NCI-H1417 (cell line): ENCODE measurements at regions not wholly inside any gene's neighbourhood (a gene's known extent, or its start where the extent isn't known, plus 50 kb on each side); places are given as distances from the start of the nearest gene placed in this dataset.
"Not testable (repeated sequence)": the region's sequence is repeated elsewhere in the genome, so short reads cannot be mapped to it uniquely, and the experiment has no call there.

ENCODE experiments used
- DNase-seq, 3 experiments: peaks; one replicate each; lab custom pipeline; 2025; lab: John Stamatoyannopoulos, UW

DNA sequence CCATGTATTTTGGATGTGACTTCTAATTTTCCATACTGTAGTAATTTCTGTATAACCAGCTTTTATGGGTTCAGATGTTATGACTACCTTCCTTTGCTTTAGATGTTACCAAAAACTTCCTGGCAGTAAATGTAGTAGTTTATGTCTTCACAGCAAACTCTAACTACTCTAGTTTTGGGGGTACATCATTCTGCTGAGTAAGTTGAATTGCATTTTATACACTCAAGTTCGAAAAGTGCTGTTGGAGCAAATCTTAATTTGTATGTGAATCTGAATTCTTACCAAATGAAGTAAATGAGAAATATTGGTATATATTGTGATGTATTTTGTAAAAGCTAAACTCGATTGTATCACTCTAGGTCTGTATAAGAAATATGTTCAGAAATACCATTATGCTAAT is 728.3 kb upstream of the CDH8 start:
- DNase-seq = no peak

DNA sequence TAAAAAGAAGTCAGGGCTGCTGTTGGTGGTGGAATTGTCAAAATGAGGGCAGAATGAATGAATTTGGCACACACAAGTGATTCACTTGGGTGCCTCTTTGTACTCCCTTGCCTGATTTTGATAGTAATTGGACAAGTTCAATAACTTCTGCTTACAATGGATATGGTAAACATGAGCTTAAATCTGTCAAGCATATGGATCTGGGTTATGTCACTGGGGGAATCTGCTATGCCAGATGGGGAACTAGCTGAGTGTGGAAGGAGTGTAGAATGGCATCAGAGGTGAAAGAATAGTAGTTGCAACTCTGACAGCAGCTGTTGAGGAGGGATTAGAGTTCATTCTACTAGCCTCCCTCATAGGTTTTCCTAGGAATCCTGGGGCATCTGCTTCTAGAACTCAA is 724.2 kb upstream of the CDH8 start:
- DNase-seq = no peak

DNA sequence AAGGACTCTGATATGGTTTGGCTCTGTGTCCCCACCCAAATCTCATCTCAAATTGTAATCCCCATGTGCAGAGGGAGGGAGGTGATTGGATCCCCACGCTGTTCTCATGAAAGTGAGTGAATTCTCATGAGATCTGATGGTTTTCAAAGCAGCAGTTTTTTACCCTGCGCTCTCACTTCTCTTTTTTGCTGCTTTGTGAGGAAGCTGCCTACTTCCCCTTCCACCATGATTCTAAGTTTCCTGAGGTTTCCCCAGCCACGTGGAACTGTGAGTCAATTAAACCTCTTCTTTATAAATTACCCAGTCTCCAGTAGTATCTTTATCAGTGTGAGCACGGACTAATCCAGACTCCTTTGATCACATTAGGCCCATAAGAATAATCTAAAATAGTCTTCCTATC is 719.7 kb upstream of the CDH8 start:
- DNase-seq = no peak

DNA sequence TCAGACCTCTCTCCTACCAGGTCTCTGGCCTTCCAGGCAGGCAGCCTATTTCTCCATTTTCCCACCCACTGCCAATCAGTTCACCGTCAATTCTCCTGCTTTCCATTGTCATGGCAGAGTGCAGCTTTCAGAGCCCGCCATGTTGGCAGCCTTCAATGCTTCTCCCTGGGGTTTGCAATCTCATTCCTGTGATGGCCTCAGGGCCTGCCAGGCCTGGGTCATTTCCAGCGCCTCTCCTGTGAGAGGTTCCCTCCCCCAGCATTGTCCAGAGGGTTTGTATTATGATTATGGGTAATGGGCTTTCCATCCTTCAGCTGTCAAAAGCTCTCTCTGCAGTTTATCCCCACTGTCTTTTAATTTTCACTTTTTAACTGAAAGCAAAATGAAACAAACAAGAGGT is 716.6 kb upstream of the CDH8 start:
- DNase-seq = no peak

DNA sequence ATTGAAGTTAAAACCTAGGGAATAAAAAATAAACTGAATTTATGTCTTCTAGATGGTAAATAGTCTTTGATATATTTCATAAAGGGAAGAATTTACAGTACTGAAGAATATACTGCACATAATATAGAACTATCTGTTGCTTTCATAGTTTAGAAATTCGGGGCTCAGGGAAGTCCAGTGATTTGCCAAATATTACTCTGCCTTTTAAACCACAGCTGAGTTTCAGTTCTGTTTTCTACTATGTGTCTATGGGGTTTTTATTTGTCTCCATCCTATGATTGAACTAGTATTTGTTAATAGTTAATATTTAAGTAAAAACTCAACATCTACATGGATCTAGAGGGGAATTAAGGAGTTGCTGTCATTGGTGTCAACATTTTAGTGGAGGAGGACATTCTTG is 715.0 kb upstream of the CDH8 start:
- DNase-seq = no peak

DNA sequence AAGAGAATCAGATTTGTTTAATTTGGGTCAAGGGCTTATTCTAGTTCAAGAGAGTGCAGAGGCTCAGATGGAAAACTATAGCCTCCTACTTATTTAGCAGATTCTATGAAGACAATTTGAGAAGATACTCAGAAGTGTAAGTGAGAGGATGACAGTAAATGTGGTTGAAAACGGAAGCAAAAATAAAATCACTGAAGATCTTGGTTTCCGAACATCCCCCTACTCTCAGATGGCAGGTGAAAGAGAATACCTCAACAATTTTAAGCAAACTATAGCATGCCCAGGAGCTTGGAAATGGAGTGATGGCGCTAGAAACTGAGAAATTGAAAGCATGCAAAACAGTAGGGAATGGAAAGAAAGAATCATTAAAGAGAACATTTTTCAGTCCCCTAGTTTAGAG is 705.5 kb upstream of the CDH8 start:
- no peak for DNase-seq

DNA sequence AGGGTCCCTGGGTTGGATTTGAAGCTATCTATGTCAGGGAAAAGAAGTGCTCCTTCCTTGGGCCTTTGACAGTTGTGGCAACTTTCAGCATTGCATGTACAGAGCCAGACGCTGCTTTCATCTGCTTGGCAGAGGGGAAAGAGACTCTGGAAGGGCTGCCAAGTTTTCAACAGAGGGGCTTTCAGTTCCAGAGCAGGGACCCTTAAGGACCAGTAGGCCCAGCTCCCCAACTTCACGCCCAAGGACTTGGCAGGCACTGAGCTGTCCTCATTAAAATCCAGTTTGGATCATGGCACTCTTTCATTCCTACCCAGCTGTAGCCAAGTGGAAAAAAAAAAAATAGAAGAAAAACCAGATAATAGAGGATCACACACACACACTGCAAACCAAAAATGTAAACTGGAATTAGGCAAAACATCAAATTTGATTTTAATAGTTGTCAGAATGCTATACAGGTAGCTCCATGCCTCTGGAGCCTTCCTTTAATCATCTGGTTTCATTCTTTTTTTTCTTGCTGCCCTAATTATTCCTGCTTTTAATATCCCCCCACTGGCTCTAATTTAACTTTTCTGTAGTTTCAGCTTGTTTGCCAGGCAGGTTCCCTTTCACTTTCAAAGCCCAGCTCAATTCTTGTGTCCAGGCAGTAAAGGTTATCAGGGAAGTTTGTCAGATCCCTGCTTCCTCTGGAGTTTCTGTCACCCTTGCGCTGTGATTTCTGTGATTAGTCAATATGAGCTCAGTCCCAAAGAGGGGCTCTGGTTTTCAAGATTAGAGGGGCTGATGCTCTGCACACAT is 702.6 kb upstream of the CDH8 start:
- no peak for DNase-seq

DNA sequence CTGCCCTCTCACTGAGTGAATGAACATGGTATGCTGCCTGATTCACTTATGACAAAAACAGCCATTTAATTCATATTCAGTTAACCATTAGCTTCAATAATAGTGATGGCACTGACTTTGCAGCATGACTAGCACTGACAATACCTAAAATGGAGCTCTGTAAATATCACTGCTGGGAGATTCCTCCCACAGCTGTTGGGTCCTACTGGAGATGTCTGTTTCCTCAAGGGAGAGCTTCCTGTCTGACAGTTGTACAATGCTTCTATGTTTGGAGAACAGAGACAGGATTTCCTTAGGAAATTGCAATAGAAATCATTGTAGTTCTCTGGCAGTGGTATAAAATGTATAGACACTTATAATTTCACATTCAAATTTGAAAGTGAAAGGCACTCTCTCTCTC is 695.9 kb upstream of the CDH8 start:
- DNase-seq = no peak

DNA sequence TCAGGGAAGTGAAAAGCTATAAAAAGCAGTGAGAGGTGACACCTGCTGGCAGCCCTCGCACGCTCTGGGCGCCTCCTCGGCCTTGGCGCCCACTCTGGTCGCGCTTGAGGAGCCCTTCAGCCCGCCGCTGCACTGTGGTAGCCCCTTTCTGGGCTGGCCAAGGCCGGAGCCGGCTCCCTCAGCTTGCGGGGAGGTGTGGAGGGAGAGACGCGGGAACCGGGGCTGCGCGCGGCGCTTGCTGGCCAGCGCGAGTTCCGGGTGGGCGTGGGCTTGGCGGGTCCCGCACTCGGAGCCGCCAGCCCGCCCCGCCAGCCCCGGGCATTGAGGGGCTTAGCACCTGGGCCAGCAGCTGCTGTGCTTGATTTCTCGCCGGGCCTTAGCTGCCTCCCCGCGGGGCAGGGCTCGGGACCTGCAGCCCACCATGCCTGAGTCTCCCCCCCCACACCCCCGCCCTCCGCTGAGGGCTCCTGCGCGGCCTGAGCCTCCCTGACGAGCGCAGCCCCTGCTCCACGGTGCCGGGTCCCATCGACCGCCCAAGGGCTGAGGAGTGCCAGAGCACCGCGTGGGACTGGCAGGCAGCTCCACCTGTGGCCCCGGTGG is 688.5 kb upstream of the CDH8 start:
- DNase-seq = not testable (repeated sequence)

DNA sequence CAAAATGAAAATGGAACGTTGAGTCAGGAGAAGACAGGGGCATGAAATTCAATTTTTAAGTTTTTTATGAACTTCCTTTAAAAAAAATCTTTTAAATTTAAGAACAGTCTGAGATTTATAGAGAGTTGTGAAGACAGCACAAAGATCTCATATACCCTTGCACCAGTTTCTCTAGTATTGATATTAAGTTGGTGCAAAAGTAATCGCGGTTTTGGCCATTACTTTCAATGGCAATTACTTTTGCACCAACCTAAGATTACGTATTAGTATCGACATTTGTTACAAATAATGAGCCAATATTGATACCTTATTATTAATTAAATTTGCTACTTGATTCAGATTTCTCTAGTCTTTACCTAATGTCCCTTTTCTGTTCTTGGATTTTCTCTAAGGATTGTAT is 684.4 kb upstream of the CDH8 start:
- no peak for DNase-seq

DNA sequence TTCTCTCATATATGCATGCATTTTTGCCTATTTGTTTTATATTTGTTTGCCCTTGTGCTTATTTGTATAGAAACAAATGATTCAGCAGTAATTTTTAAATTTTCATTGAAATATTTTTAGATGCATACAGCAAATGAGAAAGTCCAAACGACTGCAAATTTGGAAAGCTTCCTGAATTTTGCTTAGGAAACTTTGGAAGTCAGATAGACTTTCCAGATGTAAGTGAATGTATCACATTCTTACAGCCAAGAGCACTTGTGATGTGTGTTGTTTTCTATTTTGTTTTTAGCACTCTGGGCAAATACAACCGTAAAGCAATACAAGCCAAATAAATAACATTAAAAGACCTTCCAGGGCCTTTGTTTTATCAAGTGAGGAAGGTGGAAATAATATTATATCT is 680.8 kb upstream of the CDH8 start:
- no peak for DNase-seq

DNA sequence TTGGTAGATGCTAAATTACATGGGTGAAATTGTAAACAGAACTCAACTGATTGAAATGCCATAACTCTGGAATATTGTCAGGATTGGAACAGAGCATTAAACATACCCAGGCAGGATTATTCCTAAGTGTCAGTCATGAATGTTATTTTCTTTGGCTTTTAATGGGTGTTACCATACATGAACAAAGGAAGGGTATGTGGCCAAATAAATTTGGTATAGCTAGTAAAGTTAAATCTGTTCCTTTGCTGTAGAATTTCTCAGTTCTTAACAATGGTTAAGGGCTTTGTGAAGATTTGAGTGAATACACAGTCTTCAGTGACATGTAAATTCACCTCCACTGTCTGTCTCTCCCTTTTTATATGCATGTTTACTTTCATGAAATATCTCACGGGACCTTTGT is 679.5 kb upstream of the CDH8 start:
- no peak for DNase-seq

DNA sequence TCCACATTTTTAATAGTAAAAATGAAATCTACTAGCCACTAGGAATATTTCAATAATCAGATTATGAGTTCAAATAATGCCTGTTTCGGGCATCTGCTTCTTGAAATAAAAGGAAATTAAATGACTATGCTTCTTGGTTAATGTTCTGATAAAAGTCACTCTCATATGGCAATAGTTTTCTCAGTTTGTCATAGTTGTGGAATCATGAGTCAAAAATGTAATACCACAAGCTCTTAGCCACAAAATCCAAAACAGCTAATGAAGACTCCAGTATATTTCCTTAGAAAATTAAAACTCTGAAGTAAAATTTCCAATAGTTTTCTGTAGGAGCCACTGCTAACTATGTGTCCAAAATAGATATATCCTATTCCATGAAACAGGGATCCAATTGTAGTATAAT is 676.3 kb upstream of the CDH8 start:
- no peak for DNase-seq

DNA sequence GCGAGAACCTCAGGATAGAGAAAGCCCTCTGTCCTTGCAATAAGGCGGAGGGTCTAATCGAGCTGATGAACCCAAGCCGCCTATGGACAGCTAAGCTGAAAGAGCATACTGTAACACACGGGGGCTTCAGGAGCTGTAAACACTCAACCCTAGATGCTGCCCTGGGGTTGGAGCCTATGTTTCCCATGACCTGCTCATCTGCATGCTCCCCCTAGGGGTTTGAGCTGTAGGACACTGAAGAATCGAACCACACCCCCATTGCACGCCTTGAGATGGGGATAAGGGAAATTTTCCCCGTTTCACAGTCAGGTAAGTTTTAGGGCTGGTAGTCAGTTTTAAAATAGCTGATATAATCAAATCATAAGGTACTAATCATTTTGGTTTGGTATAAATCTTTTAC is 675.6 kb upstream of the CDH8 start:
- no peak for DNase-seq

DNA sequence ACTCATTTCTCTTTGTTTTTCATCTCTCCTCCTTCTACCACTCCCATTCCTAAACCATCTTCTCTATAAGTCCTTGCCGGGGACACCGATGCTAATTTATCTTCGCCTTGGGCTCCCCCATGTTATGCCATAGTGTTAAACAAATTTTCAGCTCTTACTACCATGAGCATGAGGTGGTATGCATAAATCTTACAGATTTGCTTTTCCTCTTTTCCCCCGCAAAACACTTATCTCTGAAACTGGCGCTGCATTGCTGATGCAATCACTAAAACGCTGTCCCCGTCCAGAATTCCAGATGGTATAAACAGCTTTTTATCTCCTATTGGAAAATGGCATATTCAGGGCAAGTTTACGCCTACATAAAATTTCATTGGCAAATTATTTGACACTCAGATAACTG is 673.6 kb upstream of the CDH8 start:
- no peak for DNase-seq

DNA sequence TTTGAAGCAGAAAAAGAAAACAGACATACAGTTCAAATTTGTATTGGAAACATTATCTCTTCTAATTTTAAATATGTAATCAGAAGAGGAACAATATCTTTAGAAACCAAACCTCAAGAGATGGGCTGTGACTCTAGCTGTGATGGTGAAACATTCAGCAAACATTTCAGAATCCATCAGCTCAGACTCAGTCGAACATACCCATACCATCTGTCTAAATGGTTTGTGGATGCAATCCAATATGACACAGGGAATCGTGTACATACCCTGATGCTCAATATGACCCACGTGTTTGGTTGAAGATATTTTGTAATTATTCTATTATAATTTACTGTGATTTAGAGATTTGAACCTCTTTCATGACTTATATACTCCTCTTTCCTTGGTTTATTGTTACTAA is 665.2 kb upstream of the CDH8 start:
- DNase-seq = no peak

DNA sequence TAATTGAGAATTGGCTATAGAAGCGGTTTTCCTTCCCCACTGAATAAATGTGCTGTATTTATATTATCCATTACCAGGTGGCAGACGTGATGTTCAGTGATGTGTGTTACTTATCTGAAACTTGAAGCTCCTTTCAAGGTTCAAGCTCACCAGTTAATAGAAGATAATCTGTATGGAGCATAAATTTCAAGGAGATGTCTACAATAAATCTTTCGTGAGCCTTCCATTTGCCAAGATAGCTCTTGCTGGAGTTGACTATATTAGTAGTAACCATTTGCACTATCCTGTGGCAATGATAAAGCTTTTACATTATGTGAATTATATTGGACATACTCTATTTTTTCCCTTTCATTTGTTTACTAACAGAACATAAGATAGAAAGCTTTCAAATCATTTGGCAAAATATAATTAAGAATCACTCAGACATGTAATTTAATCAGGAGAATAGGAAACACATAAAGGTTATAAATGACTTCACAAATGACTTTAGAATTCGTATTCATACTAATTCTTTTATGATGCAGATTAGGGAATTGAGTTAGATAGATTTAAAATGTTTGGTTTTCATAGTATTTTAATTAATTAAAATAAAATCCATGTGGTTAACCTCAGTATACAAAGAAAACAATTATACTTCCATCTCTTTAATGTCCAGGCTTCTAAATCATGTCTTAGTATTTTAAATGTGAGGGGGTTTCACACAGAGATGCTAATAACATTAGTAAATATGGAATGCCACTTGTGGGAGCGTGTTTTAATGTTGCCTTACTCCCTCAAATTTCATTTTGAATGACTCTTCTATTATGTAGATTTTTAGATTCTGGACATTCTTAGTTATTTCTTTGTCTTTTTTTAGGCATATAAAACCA is 664.4 kb upstream of the CDH8 start:
- no peak for DNase-seq

DNA sequence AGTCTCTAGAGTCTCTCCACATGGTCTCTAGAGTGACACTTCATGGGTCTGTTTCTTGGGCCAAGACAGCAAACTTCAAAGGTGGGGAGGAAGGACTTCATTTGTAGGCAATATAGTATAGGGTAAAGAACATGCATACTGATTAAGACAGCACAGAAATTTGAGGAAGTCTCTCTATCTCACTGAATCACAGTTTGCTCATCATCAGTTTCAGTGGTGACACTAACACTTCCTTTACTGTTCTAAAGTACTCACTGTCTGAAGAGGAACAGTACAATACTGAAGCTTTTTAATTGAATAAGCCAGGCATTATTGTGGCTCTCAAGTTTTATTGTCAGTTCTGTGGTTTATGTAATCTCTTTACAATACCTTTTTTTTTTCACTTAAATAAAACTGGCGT is 656.4 kb upstream of the CDH8 start:
- no peak for DNase-seq

DNA sequence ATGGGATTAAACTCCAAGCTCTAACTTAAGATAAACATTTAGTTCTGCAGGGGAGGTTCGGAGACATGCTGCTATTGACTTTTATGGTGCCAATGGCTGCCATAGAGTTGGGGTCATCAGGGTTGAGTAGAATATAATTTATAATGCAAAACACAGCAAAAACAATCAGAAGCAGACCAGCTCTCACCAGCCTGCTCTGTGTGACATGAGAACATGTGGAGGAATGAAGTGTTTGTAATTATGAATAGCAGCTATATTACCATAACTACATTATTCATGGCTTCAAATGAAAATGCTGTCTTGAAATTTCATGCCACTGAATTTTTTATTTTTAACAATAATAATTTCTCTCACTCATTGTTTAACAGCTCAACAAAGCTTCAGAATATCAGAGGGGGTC is 645.6 kb upstream of the CDH8 start:
- DNase-seq = no peak

DNA sequence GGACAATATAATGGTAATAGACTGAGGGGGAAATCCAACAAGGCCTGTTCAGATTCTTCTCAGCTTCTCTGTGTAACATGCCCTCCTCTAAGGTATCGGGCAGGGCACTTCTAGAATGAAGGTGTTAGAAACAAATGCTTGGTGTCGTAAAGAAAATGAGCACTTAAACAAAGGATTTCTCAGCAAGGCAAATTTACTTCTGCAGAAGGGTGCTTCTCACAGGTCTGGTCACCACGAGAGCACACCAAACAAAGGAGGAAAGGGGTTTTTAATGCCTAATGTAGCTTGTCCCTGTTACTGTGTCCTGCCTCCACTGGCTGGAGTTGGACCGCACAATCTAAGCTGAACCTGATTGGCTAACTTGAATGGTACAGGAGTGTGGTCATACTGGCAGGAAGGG is 642.6 kb upstream of the CDH8 start:
- DNase-seq = no peak

DNA sequence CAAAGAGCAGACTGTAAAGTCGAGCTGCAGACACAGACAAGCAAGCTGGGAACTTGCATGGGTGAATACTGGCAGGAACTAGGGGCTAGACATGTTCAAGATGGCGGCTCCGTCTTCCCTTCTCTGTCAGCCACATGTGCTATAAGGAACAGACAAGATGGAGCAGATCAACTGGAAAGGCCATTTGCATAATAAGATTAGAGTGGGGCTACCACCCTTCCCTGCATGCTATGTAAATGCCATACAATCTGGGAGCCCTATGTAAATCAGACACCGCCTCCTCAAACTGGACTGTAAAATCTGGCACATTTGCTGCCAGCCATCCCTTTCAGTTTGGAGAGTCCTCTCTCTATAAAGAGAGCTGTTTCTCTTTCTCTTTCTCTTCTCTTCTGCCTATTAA is 640.1 kb upstream of the CDH8 start:
- DNase-seq = no peak

DNA sequence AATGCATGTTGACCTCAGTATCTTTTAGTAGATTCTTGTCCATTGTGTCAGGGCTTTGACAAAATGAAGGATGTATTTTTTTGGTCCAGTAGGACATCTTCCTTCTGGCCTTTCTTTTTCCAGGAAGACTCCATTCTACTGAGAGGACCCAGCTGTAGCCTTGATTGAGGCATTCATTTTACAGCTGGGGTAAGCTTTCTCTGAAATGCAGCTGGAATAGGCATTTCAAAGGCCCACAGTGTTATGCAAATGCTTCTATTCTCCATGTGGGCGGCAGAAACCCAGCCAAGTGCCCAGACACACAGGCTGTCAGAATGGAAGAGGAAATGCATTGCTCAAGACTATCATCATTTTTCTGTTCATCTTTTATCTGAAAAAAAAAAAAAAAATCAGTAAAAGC is 629.0 kb upstream of the CDH8 start:
- no peak for DNase-seq

DNA sequence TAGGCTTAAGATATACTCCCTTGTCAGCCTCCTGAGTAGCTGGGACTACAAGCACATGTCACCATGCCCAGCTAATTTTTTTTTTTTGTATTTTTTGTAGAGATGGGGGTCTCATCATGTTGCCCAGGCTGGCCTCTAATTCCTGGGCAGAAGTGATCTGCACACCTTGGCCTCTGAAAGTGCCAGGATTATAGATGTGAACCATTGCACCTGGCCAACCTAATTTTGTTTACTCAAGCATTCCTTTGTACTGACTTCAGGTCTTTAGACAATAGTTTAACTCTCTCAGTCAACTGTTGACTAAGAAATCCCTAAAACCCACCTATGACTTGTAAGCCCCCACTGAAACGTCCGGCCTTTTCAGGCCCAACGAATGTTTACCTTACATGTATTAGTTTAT is 628.3 kb upstream of the CDH8 start:
- no peak for DNase-seq
